GM19239 (cell line): ENCODE measurements at regions not wholly inside any gene's neighbourhood (a gene's known extent, or its start where the extent isn't known, plus 50 kb on each side); places are given as distances from the start of the nearest gene placed in this dataset.
"Not testable (repeated sequence)": the region's sequence is repeated elsewhere in the genome, so short reads cannot be mapped to it uniquely, and the experiment has no call there.

Source experiments
- DNase-seq: peaks from one replicate; pipeline ENCODE4 v3.0.0; 2011; ENCODE audit warnings: low spot score; ENCODE audit not compliant: insufficient read length
- FAIRE-seq: peaks from 2 replicates; lab custom pipeline; 2011; peaks lifted over from hg19 to GRCh38; lab: Jason Lieb, UNC

- FAIRE-seq, result no peak
- DNase-seq, result no peak
These were observed 298.0 kb upstream of the CXADR start for GRCh38 chr21:17214801-17215200.

- FAIRE-seq, DNase-seq: not testable (repeated sequence)
These were observed 293.8 kb upstream of the CXADR start for GRCh38 chr21:17219050-17219449.

GRCh38 chr21:17231124-17231523 lies 281.7 kb upstream of the CXADR start:
- DNase-seq, result no peak
- no peak for FAIRE-seq

- FAIRE-seq (no peak), DNase-seq (no peak)
These were observed 281.1 kb upstream of the CXADR start for GRCh38 chr21:17231771-17232170.

GRCh38 chr21:17238468-17238867 lies 274.4 kb upstream of the CXADR start:
- DNase-seq, result no peak
- no peak for FAIRE-seq

- DNase-seq, result no peak
- no peak for FAIRE-seq
These were observed 262.0 kb upstream of the CXADR start for GRCh38 chr21:17250778-17251241.

GRCh38 chr21:17257784-17258183 lies 255.1 kb upstream of the CXADR start:
- DNase-seq, result no peak
- no peak for FAIRE-seq

- no peak for DNase-seq
- no peak for FAIRE-seq
These were observed 248.7 kb upstream of the CXADR start for GRCh38 chr21:17264182-17264581.

GRCh38 chr21:17269760-17270159 lies 243.1 kb upstream of the CXADR start:
- FAIRE-seq, result no peak
- no peak for DNase-seq

- FAIRE-seq (no peak), DNase-seq (no peak)
These were observed 242.6 kb upstream of the CXADR start for GRCh38 chr21:17270229-17270628.

- FAIRE-seq, result no peak
- no peak for DNase-seq
These were observed 233.2 kb upstream of the CXADR start for GRCh38 chr21:17279663-17280062.

GRCh38 chr21:17293016-17293562 lies 219.8 kb upstream of the CXADR start:
- not testable (repeated sequence) for DNase-seq, FAIRE-seq

- DNase-seq (no peak), FAIRE-seq (no peak)
These were observed 216.8 kb upstream of the CXADR start for GRCh38 chr21:17295997-17296396.

- not testable (repeated sequence) for FAIRE-seq, DNase-seq
These were observed 213.3 kb upstream of the CXADR start for GRCh38 chr21:17299576-17299975.

- not testable (repeated sequence) for FAIRE-seq, DNase-seq
These were observed 185.1 kb upstream of the CXADR start for GRCh38 chr21:17327715-17328114.

GRCh38 chr21:17334484-17334883 lies 178.4 kb upstream of the CXADR start:
- DNase-seq (no peak), FAIRE-seq (no peak)

- DNase-seq (no peak), FAIRE-seq (no peak)
These were observed 172.8 kb upstream of the CXADR start for GRCh38 chr21:17340081-17340480.

GRCh38 chr21:17343055-17343454 lies 169.8 kb upstream of the CXADR start:
- FAIRE-seq (no peak), DNase-seq (no peak)

- no peak for DNase-seq
- FAIRE-seq, result no peak
These were observed 164.5 kb upstream of the CXADR start for GRCh38 chr21:17348357-17348756.

GRCh38 chr21:17348849-17349248 lies 164.0 kb upstream of the CXADR start:
- DNase-seq (no peak), FAIRE-seq (no peak)

GRCh38 chr21:17351766-17352165 lies 161.1 kb upstream of the CXADR start:
- no peak for FAIRE-seq
- DNase-seq, result no peak

GRCh38 chr21:17352996-17353655 lies 159.7 kb upstream of the CXADR start:
- no peak for FAIRE-seq

More at GRCh38 chr21:17352996-17353655, 159.7 kb upstream of the CXADR start:
- DNase-seq, result no peak
